H9 (cell line): ENCODE measurements at regions not wholly inside any gene's neighbourhood (a gene's known extent, or its start where the extent isn't known, plus 50 kb on each side); places are given as distances from the start of the nearest gene placed in this dataset.

Experiments
- DNase-seq: peaks from one replicate; pipeline ENCODE4 v3.0.0-alpha.2; 2017
- H2AFZ ChIP-seq: one replicate; pipeline ENCODE4 v1.6.1; 2013; ENCODE audit warnings: mild to moderate bottlenecking, low read length, control low read depth, moderate library complexity
- H2AK5ac ChIP-seq: 2 replicates; pipeline ENCODE4 v1.6.1; 2013; ENCODE audit warnings: low read length, control low read depth, mixed read lengths; ENCODE audit not compliant: insufficient read length
- H2BK120ac ChIP-seq: one replicate; pipeline ENCODE4 v1.6.1; 2013; ENCODE audit warnings: low read depth, mild to moderate bottlenecking, low read length, control low read depth, inconsistent platforms; ENCODE audit not compliant: poor library complexity, severe bottlenecking
- H2BK12ac ChIP-seq: 2 replicates; pipeline ENCODE4 v1.6.1; 2013; ENCODE audit warnings: low read length, control low read depth, mixed read lengths, low read depth; ENCODE audit not compliant: insufficient read length
- H2BK15ac ChIP-seq: 2 replicates; pipeline ENCODE4 v1.6.1; 2013; ENCODE audit warnings: low read depth, low read length, control low read depth
- H2BK20ac ChIP-seq: one replicate; pipeline ENCODE4 v1.6.1; 2013; ENCODE audit warnings: low read depth, mild to moderate bottlenecking, low read length, control low read depth, inconsistent platforms; ENCODE audit not compliant: poor library complexity, severe bottlenecking
- H2BK5ac ChIP-seq: 2 replicates; pipeline ENCODE4 v1.6.1; 2013; ENCODE audit warnings: low read length, control low read depth, mixed read lengths; ENCODE audit not compliant: insufficient read length
- H3K14ac ChIP-seq: 2 replicates; pipeline ENCODE4 v1.6.1; 2013; ENCODE audit warnings: low read length, control low read depth; ENCODE audit not compliant: insufficient read depth
- H3K18ac ChIP-seq: 2 replicates; pipeline ENCODE4 v1.6.1; 2013; ENCODE audit warnings: low read depth, mild to moderate bottlenecking, mixed read lengths, low read length, control low read depth; ENCODE audit not compliant: insufficient read length
- H3K23ac ChIP-seq: 2 replicates; pipeline ENCODE4 v1.6.1; 2013; ENCODE audit warnings: low read length, control low read depth, mixed read lengths, low read depth; ENCODE audit not compliant: insufficient read length
- H3K23me2 ChIP-seq: 2 replicates; pipeline ENCODE4 v1.6.1; 2013; ENCODE audit warnings: low read depth, mild to moderate bottlenecking, mixed read lengths, low read length, control low read depth; ENCODE audit not compliant: insufficient read length, poor library complexity, severe bottlenecking
- H3K27ac ChIP-seq: 2 replicates; pipeline ENCODE4 v1.5.1; 2013; ENCODE audit warnings: low read length, control low read depth, mixed read lengths, low read depth; ENCODE audit not compliant: insufficient read length
- H3K27me3 ChIP-seq: 2 replicates; pipeline ENCODE4 v1.6.1; 2013; ENCODE audit warnings: low read length, control low read depth, inconsistent platforms; ENCODE audit not compliant: insufficient read depth
- H3K4ac ChIP-seq: 2 replicates; pipeline ENCODE4 v1.6.1; 2013; ENCODE audit warnings: low read depth, mild to moderate bottlenecking, control low read depth, inconsistent platforms, low read length, moderate library complexity
- H3K4me1 ChIP-seq: 2 replicates; pipeline ENCODE4 v1.6.1; 2013; ENCODE audit warnings: low read length, control low read depth, inconsistent platforms; ENCODE audit not compliant: insufficient read depth
- H3K4me2 ChIP-seq: 2 replicates; pipeline ENCODE4 v1.6.1; 2013; ENCODE audit warnings: low read length, control low read depth, mixed read lengths; ENCODE audit not compliant: insufficient read length, insufficient read depth
- H3K56ac ChIP-seq: 2 replicates; pipeline ENCODE4 v1.6.1; 2013; ENCODE audit warnings: low read depth, mild to moderate bottlenecking, mixed read lengths, low read length, control low read depth; ENCODE audit not compliant: insufficient read length
- H3K79me1 ChIP-seq: 2 replicates; pipeline ENCODE4 v1.6.1; 2013; ENCODE audit warnings: low read depth, mild to moderate bottlenecking, moderate library complexity, low read length, control low read depth, inconsistent platforms; ENCODE audit not compliant: insufficient read depth, poor library complexity, severe bottlenecking
- H3K79me2 ChIP-seq: 2 replicates; pipeline ENCODE4 v1.6.1; 2013; ENCODE audit warnings: low read length, control low read depth, inconsistent platforms; ENCODE audit not compliant: insufficient read depth
- H3K9ac ChIP-seq: 2 replicates; pipeline ENCODE4 v1.6.1; 2013; ENCODE audit warnings: low read length, control low read depth, mixed read lengths; ENCODE audit not compliant: insufficient read length; ENCODE audit errors: extremely low read depth
- H3K9me3 ChIP-seq: one replicate; pipeline ENCODE4 v1.6.1; 2013; ENCODE audit warnings: low read depth, low read length, inconsistent platforms; ENCODE audit not compliant: control insufficient read depth
- H3T11ph ChIP-seq: one replicate; pipeline ENCODE4 v1.6.1; 2013; ENCODE audit warnings: mild to moderate bottlenecking, low read length, control low read depth, inconsistent platforms
- H4K20me1 ChIP-seq: one replicate; pipeline ENCODE4 v1.6.1; 2013; ENCODE audit not compliant: control insufficient read depth, insufficient read length, insufficient read depth
- H4K5ac ChIP-seq: 2 replicates; pipeline ENCODE4 v1.6.1; 2013; ENCODE audit warnings: low read depth, mild to moderate bottlenecking, mixed read lengths, low read length, control low read depth; ENCODE audit not compliant: insufficient read length
- H4K8ac ChIP-seq: replicated peaks from 2 replicates; pipeline ENCODE4 v1.6.1; 2013; ENCODE audit warnings: low read length, control low read depth, mixed read lengths, low read depth; ENCODE audit not compliant: insufficient read length
- H4K91ac ChIP-seq: 2 replicates; pipeline ENCODE4 v1.6.1; 2013; ENCODE audit warnings: low read depth, mild to moderate bottlenecking, moderate library complexity, mixed read lengths, low read length, control low read depth; ENCODE audit not compliant: insufficient read length
- H3K27ac Mint-ChIP-seq, 3 experiments: 2 replicates in 2 of 3; 3 replicates in 1 of 3; pipeline ENCODE4 v1.8.0; 2020 to 2021; ENCODE audit warnings: mixed read lengths in 3 of 3, mild to moderate bottlenecking in 1 of 3, moderate library complexity in 1 of 3
- H3K27me3 Mint-ChIP-seq: 2 replicates; pipeline ENCODE4 v1.8.0; 2021; ENCODE audit warnings: low read depth, mild to moderate bottlenecking, moderate library complexity, mixed read lengths
- H3K36me3 Mint-ChIP-seq, 3 experiments: 2 replicates in 2 of 3; 3 replicates in 1 of 3; pipeline ENCODE4 v1.8.0; 2020 to 2021; ENCODE audit warnings: low read depth in 3 of 3, mixed read lengths in 3 of 3; ENCODE audit not compliant: insufficient read depth in 1 of 3
- H3K4me1 Mint-ChIP-seq, 2 experiments: 2 replicates each; pipeline ENCODE4 v1.8.0; 2020; ENCODE audit warnings: mixed read lengths in 2 of 2
- H3K4me3 Mint-ChIP-seq, 2 experiments: 2 replicates in 1 of 2; 3 replicates in 1 of 2; pipeline ENCODE4 v1.8.0; 2020 to 2021; ENCODE audit warnings: mild to moderate bottlenecking in 2 of 2, mixed read lengths in 2 of 2, moderate library complexity in 1 of 2
- H3K9me3 Mint-ChIP-seq, 2 experiments: 2 replicates in 1 of 2; 3 replicates in 1 of 2; pipeline ENCODE4 v1.8.0; 2020; ENCODE audit warnings: mild to moderate bottlenecking in 2 of 2, mixed read lengths in 2 of 2, moderate library complexity in 1 of 2
- CTCF ChIP-seq: fragments of 200-600 bp; sonication (generic); conservative IDR thresholded peaks from 3 replicates; pipeline ENCODE4 v1.8.0; 2021; ENCODE audit warnings: antibody characterized with exemption, mild to moderate bottlenecking
- WGBS: extraction: QIAGEN DNeasy Blood & Tissue Kit; methylation state at CpG from one replicate; pipeline ENCODE4 v1.1.7; 2013; ENCODE audit warnings: missing lambda C conversion rate, low lambda C conversion rate, mixed read lengths; ENCODE audit not compliant: insufficient read length; ENCODE audit errors: extremely low coverage; 5-methylcytosine and 5-hydroxymethylcytosine counted together

GRCh38 chr7:152905949-152906348 lies 146.4 kb downstream of the ACTR3B start:
- Histone ChIP-seq H3K4me2 (no peak overlapping the region), H2BK120ac (no peak overlapping the region), H3K9me3 (no peaks in the 10 kb centered on the region), H3K14ac (no peak overlapping the region), H3K23ac (no peak overlapping the region), H4K20me1 (no peaks in the 10 kb centered on the region), H4K5ac (no peak overlapping the region), H3K79me1 (no peaks in the 10 kb centered on the region), H4K8ac (no peak overlapping the region), H2BK5ac (no peak overlapping the region), H3T11ph (no peak overlapping the region), H3K56ac (no peak overlapping the region), H3K27me3 (no peaks in the 10 kb centered on the region), H3K18ac (no peak overlapping the region), H3K23me2 (no peaks in the 10 kb centered on the region), H3K79me2 (no peaks in the 10 kb centered on the region), H2BK20ac (no peak overlapping the region), H2AFZ (no peak overlapping the region), H2AK5ac (no peak overlapping the region), H3K9ac (no peak overlapping the region), H3K4ac (no peak overlapping the region), H2BK15ac (no peak overlapping the region), H3K4me1 (no peaks in the 10 kb centered on the region), H3K27ac (no peak overlapping the region), H4K91ac (no peak overlapping the region), H2BK12ac (no peak overlapping the region)
- WGBS: no CpG with 5 or more reads among the region's 2 CpGs
- DNase-seq: no peak
- peaks cover 0 to 2% (median 0%) of the 10 kb centered on the region in 3 experiments; a peak in 2 of 7 replicates for H3K36me3 Mint-ChIP-seq
- no peaks in the 10 kb centered on the region; a peak in 1 of 5 replicates for H3K9me3 Mint-ChIP-seq
- H3K4me1 Mint-ChIP-seq: peaks cover 0 to 8% of the 10 kb centered on the region in 2 experiments; a peak in 3 of 4 replicates
- H3K27me3 Mint-ChIP-seq: peaks cover 4% of the 10 kb centered on the region
- H3K4me3 Mint-ChIP-seq: no peak overlapping the region
- TF ChIP-seq CTCF: no peak
- H3K27ac Mint-ChIP-seq: no peak overlapping the region
